Brain pericyte (primary cell): ENCODE measurements at regions not wholly inside any gene's neighbourhood (a gene's known extent, or its start where the extent isn't known, plus 50 kb on each side); places are given as distances from the start of the nearest gene placed in this dataset.

ENCODE experiments used
- DNase-seq: peaks from one replicate; pipeline ENCODE4 v3.0.0-alpha.2; 2012; ENCODE audit warnings: low read depth, low spot score

DNA sequence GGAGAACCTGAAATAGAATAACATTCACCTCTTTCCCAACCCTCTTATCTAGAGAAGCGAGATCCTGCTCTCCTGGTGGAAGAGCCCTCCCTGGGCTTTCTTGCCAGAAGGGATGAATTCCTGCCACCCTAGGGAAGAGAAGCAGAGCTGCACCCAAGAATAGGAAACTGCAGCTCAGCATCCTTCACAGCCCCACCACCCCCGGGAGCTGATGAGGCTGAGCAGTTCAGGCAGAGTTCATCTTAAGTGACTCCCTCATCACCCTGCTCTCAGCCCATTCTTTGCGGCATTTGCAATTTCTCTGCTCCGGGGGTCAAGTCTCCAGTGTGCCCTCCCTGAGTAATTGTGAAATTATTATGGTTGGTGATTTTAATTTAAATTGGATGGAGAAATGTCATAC, 514.9 kb downstream of the BUD13 start:
- DNase-seq, result no peak

DNA sequence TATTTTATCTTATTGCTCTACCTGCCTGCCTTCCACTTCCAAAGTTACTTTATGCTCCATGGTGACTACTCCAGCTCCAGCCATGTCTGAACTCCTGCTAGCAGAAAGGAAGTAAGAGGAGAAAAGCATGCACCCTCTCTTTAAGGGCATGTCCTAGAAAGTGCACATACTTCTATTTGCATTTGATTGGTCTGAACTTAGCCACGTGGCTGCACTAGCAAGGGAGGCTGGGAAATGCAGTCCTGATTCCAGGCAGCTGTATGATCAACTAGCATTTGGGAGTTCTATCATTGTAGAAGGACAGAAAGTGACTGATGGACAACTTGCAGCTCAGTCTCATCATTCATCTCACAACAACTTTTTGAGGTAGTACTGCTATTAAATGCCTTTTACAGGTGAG, 515.7 kb downstream of the BUD13 start:
- DNase-seq, result no peak

DNA sequence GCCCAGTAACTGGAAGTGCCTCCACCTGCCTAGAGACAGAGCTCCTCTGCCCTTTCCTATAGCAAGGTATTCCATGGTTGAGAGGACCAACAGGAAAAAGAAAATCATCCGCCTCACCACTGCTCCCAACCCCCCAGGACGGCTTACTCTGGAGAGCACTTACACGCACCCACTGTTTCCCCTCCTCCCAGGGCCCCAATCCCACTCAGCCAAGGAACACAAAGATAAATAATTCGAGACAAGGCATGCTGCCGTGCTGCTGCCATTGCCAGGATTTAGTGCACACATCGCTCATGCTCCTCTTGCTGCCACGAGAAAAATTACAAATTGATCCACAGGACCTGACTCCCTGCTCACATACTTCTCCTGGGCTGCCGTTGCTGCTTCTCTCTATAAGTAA, 516.6 kb downstream of the BUD13 start:
- DNase-seq, result no peak

DNA sequence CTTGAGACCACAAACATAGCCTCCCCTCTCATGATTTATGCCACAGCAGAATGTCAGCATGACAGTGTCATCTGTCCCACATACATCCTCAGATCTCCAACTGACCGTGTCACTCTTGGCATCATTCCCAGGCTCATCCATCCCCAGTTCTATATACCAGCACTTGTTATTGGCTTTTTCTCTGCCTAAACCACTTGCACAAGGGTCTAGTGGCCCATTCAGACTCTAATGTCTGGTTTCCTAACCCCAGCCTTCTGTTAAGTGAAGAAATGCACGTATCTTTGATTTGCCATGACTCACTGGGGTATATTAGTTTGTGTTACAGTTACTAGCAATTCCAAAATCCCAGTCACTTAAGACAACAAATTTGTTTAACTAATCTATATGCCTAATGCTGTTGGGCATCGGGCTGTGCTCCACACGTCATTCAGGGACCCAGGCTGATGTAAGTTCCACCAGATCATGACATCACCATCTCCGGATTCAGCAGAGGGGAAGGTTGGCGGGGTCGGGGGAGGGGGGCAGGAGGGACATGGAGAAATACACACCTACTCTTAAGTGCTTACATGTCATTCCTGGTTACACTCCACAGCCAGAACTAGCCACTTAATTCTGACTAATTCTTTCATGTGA, 517.4 kb downstream of the BUD13 start:
- no peak for DNase-seq

DNA sequence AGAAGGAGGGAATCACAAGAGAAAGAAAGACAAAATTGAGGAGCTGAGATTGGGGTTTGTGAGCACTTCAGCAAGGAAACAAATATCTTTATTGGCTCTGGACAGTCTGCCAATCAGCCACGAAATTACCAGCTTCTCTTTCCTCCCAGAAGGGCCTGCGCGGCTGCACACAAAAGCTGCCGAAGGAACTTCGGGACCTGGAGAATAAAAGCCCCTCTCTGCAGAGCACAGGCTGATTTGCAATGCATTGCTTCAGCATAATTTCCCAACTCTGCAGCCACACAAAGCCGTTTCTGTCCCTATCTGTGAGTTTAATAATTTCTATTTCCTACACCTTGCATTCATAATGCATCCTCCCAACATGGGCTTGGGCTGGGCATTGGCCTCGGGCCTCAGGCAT, 522.6 kb downstream of the BUD13 start:
- DNase-seq, result no peak

DNA sequence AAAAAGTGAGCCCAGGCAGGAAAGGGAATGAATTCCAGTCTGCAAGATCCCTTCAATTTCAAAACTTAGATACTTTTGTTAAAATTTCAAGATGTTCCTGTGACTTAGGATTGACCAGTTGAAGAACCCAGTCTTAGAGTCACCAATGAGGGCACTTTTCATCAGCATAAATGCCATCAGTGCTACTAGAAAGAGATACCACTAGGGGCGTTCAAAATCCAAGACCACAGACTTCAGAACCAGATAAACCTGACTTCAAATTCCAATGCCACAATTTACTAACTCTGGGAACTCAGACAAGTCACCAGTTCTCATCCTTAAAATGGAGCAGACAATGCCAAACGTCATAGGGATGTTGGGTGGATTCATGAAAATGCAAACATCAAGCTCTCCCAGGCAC, 523.2 kb downstream of the BUD13 start:
- DNase-seq, result no peak

DNA sequence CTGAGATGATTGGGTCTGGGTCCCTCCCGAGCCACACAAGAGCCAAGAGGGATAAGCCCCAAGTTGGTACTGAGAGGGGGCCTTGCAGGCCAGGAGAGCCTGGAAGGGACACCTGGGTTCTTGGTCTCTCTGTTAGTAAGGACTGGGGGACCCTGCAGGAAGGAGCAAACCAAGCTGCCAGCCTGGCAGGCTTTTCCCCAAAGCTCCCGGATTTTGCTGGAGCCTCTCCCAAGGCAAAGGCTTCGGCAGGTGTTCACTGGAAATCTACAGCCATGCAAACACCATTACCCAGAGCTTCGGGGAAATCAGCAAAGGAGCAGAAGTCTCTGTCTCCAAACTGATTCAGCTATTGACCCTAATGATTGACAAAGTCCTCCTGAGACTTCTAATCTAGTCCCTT, 527.9 kb downstream of the BUD13 start:
- DNase-seq, result no peak

DNA sequence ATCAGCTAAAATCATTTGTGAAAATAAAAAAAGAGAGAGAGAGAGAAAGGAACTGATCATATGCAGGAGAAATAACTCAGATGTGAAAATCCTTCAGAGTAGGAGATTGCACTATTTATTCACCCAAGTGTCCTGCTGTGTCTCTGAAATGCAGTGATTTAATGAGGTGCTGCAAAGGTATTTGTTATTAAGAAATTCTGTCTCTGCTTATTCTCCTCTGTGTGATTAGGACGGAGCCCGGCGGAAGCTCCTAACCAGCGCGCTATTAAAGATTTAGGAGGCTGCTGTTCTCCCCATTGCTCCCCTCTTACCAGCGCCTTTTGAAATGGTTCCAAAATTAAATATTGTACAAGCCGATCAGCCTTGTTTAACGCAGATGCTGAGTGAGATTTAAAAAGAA, 528.3 kb downstream of the BUD13 start:
- no peak for DNase-seq

DNA sequence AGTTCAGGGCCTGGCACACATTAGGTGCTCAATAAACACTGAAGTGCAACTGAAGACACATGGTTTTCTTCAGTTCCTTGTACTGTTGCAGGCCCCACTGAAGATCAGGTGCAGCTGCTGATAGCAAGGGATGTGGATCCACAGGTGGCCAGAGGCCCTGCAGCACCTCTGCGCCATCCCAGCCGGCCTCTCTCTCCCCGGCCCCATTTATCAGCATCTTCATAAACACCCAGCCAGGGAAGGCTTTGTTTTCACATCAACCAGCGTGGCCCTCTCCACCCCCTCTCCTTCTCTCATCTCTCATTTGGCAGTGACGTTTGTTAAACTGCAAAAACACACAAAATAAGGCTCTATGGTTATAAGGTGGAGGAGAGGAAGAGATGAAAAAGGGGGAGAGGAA, 528.8 kb downstream of the BUD13 start:
- DNase-seq, result no peak

DNA sequence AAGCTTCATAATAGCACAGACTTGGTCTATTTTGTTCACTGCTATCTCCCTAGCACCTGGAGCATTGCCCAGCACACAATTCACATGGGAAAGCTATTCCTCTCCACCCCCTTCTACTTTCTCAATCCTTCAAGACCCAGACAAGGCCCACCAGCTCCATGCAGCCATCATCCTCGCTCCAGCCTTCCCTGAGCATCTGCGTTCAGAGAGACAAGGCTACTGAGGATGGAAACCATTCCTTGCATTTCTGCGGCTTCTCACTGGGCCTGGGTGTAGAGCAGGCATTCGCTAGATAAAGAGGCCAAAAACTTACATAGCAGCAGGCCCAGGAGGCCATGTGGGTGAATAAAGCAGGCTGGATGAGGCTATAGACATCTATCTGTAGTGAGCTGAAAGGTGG, 530.8 kb downstream of the BUD13 start:
- no peak for DNase-seq

DNA sequence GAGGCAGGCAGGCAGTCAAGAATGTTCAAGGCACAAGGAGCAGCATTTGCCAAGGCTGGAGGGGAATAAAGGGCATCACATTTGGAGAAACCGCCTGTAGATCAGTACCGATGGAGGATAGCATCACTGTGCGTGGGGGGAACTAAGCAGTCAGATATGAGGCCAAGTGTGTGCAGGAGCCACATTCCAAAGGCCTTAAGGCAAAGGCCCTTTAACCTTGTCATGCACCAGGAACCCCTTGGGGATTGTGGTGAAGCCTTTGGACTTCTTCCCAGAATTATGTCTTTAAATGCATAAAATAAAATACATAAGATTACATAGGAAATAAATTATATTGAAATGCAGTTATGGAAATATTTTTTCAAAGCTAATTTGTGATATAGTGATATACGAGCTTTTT, 532.1 kb downstream of the BUD13 start:
- no peak for DNase-seq

DNA sequence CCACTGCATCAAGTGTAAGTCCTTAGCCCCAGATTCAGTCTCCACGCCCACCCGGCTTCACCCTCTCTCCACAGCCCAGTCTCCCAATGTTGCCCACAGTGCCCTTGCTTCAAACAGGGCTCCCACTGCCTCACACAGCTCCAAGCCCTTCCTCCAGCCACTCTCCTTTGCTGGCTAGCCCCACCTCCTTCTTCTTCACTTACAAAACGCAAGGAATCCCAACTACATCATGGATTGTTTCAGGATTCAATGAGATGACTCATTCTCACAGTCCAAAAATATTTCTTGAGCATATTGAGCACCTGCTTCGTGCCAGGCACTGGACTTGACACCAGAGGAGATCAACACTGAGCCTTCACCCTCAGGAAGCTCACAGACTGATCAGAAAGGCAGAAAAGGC, 533.5 kb downstream of the BUD13 start:
- DNase-seq, result no peak

DNA sequence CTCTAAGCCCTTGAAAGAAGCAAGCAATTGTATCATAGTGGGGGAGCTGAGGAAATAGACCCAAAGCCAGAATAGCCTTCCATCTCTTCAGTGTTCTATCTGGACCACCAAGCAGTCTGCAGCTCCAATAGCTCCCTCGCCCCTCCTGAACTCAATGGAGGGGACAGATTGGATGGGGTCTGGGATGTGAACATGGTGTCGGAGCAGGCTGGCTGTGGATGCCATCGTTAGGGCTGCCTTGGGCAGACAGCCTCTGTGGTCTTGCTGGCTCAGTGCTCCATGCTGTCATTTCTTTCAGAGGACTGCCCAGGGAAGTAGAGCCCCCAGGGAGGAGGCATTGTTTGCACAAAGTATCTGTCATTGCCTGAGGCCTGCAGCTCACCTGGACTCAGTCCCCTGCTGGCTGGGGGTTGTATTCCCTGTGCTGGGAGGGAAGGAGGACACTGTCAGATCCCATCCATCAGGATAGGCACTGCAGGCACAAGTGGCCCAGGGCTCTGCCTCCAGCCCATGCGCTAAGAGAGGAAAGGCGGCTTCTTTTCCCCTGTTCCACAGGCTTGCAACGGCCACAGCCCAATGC, 537.7 kb downstream of the BUD13 start:
- no peak for DNase-seq

DNA sequence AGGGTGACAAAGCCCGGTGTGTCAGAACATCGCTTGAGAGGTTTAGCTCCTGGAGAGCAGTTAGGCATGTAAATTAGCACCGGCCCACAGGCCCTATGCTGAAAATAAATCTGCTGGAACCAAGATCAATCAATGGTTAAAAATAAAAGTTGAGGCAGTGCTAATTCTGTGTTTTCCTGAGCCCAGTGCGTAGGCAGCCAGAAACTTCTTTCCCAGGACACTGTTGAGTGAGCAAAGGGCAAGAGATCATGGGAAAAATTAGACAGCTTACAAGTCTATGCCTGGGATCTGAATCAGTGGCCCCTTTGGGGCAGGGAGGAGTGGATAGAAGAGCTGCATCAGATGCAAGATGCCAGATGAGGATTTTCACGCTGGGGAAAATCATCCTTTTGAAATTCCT, 539.2 kb downstream of the BUD13 start:
- no peak for DNase-seq

DNA sequence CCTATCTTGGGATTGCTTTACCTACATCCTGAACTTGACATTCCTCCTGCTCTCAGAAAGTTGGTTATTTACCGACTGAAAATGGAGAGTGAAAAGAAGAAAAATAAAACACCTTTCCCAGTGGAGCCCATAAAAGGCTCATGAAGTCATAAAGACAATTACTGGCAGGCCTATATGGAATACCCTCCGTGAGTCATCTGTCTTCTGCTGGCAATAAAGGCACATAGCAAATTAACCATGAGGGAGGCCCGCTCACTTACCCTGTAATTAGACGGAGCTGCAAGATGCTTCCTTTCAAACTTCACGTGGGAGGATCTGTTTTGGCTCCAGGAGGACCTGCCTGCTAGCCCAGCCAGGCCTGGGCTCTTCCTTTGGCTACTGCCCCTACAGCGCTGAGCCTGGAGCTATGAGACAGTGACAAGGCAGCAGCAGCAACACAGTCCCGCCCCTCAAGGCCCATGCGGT, 540.4 kb downstream of the BUD13 start:
- DNase-seq, result no peak

DNA sequence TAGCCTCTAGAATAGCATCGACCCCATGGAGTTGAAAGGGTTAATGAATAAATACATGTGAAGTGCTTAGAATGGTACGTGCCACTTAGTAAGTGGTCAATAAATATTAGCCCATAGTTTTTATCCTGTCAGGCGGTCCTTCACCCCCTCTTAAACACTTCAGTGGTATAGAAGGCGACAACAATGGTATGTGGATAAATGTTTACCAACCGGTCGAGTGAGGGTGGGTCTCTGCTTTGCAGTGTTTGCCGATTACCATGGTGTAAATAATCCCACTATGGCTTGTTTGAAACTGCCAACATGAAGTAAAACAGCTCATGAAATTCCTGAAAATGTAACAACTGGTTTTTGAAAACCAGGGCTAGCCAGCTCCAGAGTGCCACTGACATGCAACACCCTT, 541.2 kb downstream of the BUD13 start:
- DNase-seq, result no peak

DNA sequence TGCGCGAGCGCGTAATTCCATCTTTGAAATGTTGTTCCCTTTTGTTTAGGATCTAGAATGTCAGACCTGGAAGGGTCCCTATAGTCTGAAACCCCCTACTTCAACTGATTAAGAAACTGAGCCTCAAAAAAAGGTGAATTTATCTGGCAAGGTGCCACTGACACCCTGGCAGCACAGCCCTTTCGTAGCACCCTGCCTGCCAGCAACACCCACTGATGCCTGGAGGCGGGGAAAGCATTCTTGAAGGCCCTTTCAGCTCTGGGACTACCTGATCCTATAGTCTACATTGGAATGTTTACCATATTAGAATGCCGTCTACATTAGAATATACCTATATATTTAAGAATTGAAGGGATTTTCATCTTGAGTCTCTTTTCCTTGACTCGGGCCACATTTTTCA, 542.3 kb downstream of the BUD13 start:
- DNase-seq, result no peak

DNA sequence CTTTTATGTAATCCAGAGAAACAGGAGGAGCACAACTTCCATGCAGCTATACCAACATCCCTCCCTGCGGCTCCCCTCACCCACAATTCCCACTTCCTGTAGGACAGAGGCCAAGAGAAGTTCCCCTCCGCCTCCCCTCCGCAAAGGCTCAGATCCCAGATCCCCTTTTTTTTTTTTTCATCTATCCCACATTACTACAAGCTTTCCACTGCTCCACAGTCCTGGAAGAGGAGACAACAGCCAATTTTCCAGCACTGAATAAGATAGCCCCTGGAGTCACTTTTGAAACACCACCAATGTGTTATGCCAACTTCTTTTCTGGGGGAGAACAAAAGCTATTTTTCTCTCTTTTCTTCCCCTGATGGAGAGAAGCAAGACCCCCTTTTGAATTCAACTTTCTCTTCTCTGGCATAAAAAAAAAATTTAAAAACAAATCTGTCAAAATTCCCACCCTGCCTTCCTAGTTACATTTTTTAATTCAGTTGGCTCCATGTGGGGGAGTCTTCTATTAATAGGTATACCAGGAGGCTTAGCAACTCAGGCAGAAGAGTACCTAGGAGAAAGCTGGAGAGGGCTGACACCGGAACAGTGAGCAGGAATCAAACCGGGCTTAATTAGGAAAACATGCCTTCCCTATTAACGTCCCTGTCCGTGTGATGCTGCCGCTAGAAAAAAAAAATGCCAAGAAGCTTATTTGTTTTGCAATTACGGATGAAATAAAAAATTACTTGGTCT, 543.4 kb downstream of the BUD13 start:
- no peak for DNase-seq

DNA sequence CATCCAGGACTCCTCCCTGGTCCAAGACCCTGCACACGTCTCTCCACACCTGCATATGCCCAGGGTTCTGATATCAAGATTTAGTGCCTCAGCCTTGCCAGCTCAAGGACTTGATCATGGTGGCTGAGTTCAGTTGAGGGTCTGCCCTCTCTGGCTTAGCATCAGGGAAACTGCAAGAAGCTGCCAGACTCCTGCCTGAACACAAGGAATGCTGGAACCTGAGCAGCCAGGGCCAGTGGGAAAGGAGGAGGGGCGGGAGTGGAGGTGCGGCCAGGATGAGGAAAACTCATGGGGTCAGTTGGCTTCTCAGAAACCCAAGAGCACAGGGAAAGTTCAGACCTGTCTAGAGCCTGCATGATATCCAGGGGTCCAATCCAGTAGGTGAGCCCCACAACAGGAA, 546.1 kb downstream of the BUD13 start:
- DNase-seq, result no peak

DNA sequence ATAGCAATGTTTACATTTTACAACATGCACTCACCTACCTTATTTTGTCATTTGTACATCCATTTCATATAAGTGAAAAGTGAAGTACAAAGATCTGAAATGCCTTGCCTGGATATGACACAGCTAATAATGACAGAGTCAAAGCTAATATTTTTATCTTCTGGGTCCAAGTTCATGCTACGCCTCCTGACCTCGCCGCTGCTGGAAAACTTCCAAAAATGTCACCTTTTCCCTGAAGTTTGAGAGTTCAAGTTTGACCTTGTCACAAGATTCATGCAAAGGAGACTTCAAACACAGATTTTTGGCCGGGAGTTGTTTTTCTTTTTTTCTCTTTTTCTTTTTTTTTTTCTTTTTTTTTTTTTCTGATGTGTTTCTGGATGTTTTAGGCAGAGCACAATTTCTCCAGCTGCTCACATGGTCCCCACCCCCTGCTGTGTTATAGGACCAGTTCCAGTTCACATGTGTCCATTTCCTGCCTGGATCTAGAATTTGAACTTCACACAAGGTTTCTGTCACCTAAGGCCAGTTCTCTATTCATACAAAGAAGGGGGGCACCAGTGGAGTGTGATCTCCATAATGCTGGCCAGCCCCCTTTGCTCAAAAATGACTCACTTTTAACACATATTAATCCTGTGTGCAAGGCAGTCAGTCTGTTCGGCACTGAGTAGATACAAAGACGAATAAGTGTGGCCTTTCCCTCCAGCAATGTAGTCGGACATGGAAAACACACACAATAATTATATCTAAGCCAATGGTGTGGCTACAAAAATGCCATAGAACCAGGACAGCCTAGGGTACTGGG, 546.8 kb downstream of the BUD13 start:
- no peak for DNase-seq

DNA sequence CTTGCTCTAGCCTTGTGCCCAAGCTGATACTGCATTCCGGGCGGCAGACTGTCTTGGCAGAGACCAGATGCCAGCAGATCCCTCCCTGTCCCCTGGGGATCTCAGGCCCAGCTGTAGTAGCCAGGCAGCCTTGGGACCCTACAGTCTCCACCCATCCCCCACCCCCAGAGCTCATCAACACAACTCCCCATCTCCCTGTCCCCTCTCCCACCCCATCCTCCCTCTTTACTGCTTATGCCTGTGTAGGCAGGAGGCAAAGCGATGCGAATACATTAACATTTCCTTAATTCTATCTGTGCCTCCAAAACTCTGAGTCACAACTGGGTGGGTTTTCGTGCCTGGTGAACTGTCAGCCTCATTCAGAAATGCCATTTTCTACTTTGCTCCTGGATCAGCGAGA, 547.6 kb downstream of the BUD13 start:
- DNase-seq, result no peak

DNA sequence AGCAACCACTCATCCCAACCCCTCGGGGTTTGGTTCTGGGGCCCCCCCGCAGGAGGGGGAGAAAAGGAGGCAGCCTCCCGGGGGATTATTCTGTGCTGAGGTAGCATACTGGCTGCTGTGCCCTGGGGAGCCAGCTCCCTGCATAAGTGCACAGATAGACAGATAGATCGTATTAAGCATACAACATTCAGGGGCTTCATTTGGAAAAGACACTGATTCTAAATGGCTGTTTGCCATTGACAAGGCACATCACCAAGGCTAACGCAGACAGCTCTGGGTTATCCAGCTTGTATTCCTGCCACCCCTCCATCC, 547.9 kb downstream of the BUD13 start:
- DNase-seq, result no peak
